Testis (tissue), 2 donors: ENCODE measurements at regions not wholly inside any gene's neighbourhood (a gene's known extent, or its start where the extent isn't known, plus 50 kb on each side); places are given as distances from the start of the nearest gene placed in this dataset.

Source experiments
- DNase-seq: peaks from one replicate; pipeline ENCODE4 v3.0.0-alpha.2; 2019
- H3K27ac ChIP-seq, 2 donors: fragments of 200-600 bp; sonication (generic); one replicate each; pipeline ENCODE4 v1.5.1; 2019
- H3K27me3 ChIP-seq: fragments of 200-600 bp; sonication (generic); one replicate; pipeline ENCODE4 v1.5.1; 2019
- H3K36me3 ChIP-seq: fragments of 200-600 bp; sonication (generic); one replicate; pipeline ENCODE4 v1.5.1; 2017; ENCODE audit warnings: low read depth; ENCODE audit errors: missing control alignments
- H3K4me1 ChIP-seq: fragments of 200-600 bp; sonication (generic); one replicate; pipeline ENCODE4 v1.5.1; 2019
- H3K4me3 ChIP-seq, 2 donors: fragments of 200-600 bp; sonication (generic); one replicate each; pipeline ENCODE4 v1.5.1; 2017 to 2019
- H3K9me3 ChIP-seq: fragments of 200-600 bp; sonication (generic); one replicate; pipeline ENCODE4 v1.5.1; 2017
- POLR2A ChIP-seq: fragments of 450-650 bp; IDR thresholded peaks from one replicate; pipeline ENCODE4 v1.6.1; 2017; ENCODE audit warnings: antibody characterized with exemption, mild to moderate bottlenecking, moderate library complexity
- WGBS, 2 donors: methylation state at CpG; one replicate each; pipeline ENCODE4 v1.1.5; 2018; 5-methylcytosine and 5-hydroxymethylcytosine counted together
- intact Hi-C: fragments of 100-400 bp; cut with DNase I; formaldehyde crosslinking; loops from one replicate; pipeline ENCODE4 v1.15.1; 2023; ENCODE audit warnings: low total_unique reads
- TF ChIP-seq, protein P1 (sequence below), 3 experiments: fragments of 450-650 bp in 2 of 3; fragments of 200-600 bp in 1 of 3; sonication (generic) in 1 of 3; IDR thresholded peaks; one replicate each; pipeline ENCODE4 v1.5.1; 2016 to 2019; ENCODE audit warnings: antibody characterized with exemption in 3 of 3, mild to moderate bottlenecking in 2 of 3, moderate library complexity in 1 of 3

GRCh38 chr6:166056637-166057036 lies 111.0 kb downstream of the TBXT start:
- no peak overlapping the region for H3K4me3 ChIP-seq
- peak; percentile 89 for DNase-seq
- no peaks in the 10 kb centered on the region for H3K36me3 ChIP-seq
- TF ChIP-seq POLR2A, result no peak
- TF ChIP-seq, protein P1, sequence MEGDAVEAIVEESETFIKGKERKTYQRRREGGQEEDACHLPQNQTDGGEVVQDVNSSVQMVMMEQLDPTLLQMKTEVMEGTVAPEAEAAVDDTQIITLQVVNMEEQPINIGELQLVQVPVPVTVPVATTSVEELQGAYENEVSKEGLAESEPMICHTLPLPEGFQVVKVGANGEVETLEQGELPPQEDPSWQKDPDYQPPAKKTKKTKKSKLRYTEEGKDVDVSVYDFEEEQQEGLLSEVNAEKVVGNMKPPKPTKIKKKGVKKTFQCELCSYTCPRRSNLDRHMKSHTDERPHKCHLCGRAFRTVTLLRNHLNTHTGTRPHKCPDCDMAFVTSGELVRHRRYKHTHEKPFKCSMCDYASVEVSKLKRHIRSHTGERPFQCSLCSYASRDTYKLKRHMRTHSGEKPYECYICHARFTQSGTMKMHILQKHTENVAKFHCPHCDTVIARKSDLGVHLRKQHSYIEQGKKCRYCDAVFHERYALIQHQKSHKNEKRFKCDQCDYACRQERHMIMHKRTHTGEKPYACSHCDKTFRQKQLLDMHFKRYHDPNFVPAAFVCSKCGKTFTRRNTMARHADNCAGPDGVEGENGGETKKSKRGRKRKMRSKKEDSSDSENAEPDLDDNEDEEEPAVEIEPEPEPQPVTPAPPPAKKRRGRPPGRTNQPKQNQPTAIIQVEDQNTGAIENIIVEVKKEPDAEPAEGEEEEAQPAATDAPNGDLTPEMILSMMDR (IDR thresholded peaks at IDR 0.05), result no peak
- H3K27ac ChIP-seq, result peak overlapping the region; percentile 42 to 74
- WGBS, 2 donors, result 34 to 52% methylated on average over 4 of the region's 4 CpGs
- peaks cover 9% of the 10 kb centered on the region for H3K4me1 ChIP-seq
- no peaks in the 10 kb centered on the region for H3K9me3 ChIP-seq
- no peaks in the 10 kb centered on the region for H3K27me3 ChIP-seq
- intact Hi-C loops, result no loop called here

- no peak for DNase-seq
- Histone ChIP-seq H3K27me3 (no peaks in the 10 kb centered on the region), H3K4me3 (no peak overlapping the region), H3K27ac (peak overlapping the region; percentile 42 to 74), H3K9me3 (no peaks in the 10 kb centered on the region), H3K36me3 (no peaks in the 10 kb centered on the region), H3K4me1 (peaks cover 9% of the 10 kb centered on the region)
- WGBS, 2 donors, result 86 to 87% methylated on average over 5 of the region's 5 CpGs
- intact Hi-C loops, result no loop called here
- TF ChIP-seq POLR2A, result no peak
- TF ChIP-seq, protein P1 (IDR thresholded peaks at IDR 0.05), result no peak
These were observed 111.8 kb downstream of the TBXT start for GRCh38 chr6:166055801-166056200.

DNA sequence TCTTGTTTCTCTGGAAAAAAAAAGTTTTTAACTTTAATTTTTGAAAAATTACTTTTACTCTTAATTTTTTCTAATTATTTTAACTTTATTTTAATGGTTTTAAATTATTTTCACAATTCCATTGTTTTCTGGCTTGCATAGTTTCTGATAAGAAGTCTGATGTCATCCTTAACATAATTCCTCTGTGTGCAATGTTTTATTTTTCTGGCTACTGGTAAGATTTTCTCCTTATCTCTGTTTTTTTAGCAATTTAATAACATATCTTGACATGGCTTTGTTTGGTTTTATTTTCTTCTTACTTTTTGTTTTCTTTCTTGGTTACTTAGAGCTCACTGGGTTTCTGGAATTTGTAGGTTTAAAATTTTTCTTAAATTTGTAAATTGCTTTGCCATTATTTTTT lies 114.8 kb downstream of the TBXT start:
- Histone ChIP-seq H3K27me3 (no peaks in the 10 kb centered on the region), H3K4me3 (no peak overlapping the region), H3K4me1 (peaks cover 4% of the 10 kb centered on the region), H3K36me3 (no peaks in the 10 kb centered on the region), H3K9me3 (no peaks in the 10 kb centered on the region), H3K27ac (no peak overlapping the region)
- TF ChIP-seq, protein P1 (IDR thresholded peaks at IDR 0.05), result no peak
- TF ChIP-seq POLR2A, result no peak
- no peak for DNase-seq
- intact Hi-C loops, result no loop called here

GRCh38 chr6:166050559-166050958 lies 117.1 kb downstream of the TBXT start:
- intact Hi-C loops, result no loop called here
- H3K27me3 ChIP-seq, result no peaks in the 10 kb centered on the region
- TF ChIP-seq, protein P1 (IDR thresholded peaks at IDR 0.05), result no peak
- H3K4me1 ChIP-seq, result no peaks in the 10 kb centered on the region
- no peak overlapping the region for H3K4me3 ChIP-seq
- DNase-seq, result no peak
- no peaks in the 10 kb centered on the region for H3K36me3 ChIP-seq
- no peak overlapping the region for H3K27ac ChIP-seq
- 68 to 75% methylated on average over 4 of the region's 4 CpGs for WGBS, 2 donors
- no peaks in the 10 kb centered on the region for H3K9me3 ChIP-seq

DNA sequence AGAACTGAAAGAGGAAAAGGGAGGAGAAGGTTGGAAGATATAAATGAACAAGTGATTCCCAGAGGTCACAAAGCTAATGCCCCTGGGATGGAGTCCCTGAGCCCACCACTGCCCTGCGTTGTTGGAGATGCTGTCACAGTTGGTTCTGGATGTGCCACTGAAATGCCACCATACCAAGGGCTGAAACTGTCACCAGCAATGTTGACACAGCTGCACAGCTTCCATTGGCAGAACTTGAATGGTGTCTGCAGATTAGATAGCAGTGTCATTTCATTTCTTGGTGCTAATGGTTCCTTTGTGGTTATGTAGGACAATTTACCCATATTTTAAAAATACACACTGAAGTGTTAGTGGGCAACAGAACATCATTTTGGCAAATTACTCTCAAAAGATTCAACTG lies 120.7 kb downstream of the TBXT start:
- intact Hi-C loops, result no loop called here

More for the DNA sequence above, 120.7 kb downstream of the TBXT start:
- no peak for TF ChIP-seq POLR2A
- TF ChIP-seq, protein P1 (IDR thresholded peaks at IDR 0.05), result no peak
- H3K36me3 ChIP-seq, result no peaks in the 10 kb centered on the region
- no peak for DNase-seq
- H3K4me1 ChIP-seq, result no peaks in the 10 kb centered on the region
- H3K27me3 ChIP-seq, result no peaks in the 10 kb centered on the region
- WGBS, 2 donors, result 91 to 100% methylated on average over 1 of the region's 1 CpG
- no peak overlapping the region for H3K27ac ChIP-seq
- H3K4me3 ChIP-seq, result no peak overlapping the region
- H3K9me3 ChIP-seq, result no peaks in the 10 kb centered on the region
